ENCODE measurements at regions not wholly inside any gene's neighbourhood (a gene's known extent, or its start where the extent isn't known, plus 50 kb on each side); places are given as distances from the start of the nearest gene placed in this dataset.
"Not testable (repeated sequence)": the region's sequence is repeated elsewhere in the genome, so short reads cannot be mapped to it uniquely, and the experiment has no call there.

GRCh38 chr17:18546514-18547398, 70.2 kb downstream of the LGALS9C start:
- H3K4me3 ChIP-seq; DNase-seq (ENCODE audit: low spot score in 2 of 2); H3K4me1 ChIP-seq; H3K9me3 ChIP-seq; H3K36me3 ChIP-seq; H3K27ac ChIP-seq; H3K27me3 ChIP-seq: not testable (repeated sequence)
- 96% methylated on average over 3 of the region's 3 CpGs for WGBS

DNA sequence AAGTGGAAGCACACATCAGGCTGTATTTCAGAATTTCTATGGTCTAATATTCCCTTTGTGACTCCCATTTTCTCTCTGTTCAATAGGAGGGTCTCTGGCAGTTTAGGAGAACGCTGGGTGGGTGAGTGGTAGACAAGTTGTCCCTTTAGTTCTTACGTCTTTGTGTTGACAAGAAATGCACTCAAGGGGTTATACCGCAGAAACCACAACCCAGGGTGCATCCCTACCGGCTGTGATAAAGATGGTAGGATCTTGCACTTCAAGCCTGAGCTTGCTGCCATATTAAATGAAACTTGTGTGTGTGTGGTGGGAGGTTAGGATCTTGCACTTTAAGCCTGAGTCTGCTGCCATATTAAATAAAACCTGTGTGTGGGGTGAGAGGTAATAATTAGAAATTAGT, 80.5 kb downstream of the LGALS9C start:
- H3K9me3 ChIP-seq: not testable (repeated sequence)
- 81% methylated on average over 4 of the region's 4 CpGs for WGBS

DNA sequence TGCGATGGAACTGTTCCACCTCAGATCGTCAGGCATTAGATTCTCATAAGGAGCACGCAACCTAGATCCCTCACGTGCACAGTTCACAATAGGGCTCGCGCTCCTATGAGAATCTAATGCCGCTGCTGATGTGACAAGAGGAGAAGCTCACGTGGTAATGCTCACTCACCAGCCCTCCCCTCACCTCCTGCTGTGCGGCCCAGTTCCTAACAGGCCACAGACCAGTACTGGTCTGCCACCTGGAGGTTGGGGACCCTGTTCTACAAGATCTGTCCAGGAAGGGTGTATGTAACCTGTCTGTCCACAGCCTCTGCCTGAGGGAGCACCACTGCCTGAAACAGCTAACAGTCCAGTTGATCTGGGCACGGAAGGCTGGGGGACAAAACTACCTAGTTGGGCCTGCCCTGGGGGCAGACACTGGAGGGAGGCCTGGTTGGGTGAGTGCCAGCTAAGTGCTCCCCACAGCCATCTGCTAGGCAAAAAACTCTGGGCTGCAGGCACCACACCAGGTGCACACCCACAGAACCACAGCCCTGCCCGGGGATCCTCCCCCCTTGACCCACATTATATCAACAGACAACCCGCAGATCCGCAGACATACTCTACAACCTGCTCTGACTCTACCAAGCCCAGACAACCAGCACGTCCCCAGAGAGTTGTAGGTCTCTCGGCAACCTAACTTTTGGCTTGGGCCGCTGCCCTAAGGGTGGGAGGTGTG, 80.7 kb downstream of the TBC1D28 start:
- H3K27ac ChIP-seq; DNase-seq (ENCODE audit: low spot score in 2 of 2); H3K36me3 ChIP-seq; H3K4me1 ChIP-seq; H3K9me3 ChIP-seq; H3K4me3 ChIP-seq; H3K27me3 ChIP-seq: not testable (repeated sequence)
- WGBS: 69% methylated on average over 8 of the region's 16 CpGs

More for the DNA sequence above, 80.5 kb downstream of the LGALS9C start:
- not testable (repeated sequence) for H3K36me3 ChIP-seq; H3K27me3 ChIP-seq; DNase-seq (ENCODE audit: low spot score in 2 of 2); H3K4me3 ChIP-seq; H3K27ac ChIP-seq; H3K4me1 ChIP-seq

- not testable (repeated sequence) for H3K27me3 ChIP-seq, H3K27ac ChIP-seq, H3K4me3 ChIP-seq, H3K36me3 ChIP-seq, H3K4me1 ChIP-seq, H3K9me3 ChIP-seq
- TF ChIP-seq, protein P1, sequence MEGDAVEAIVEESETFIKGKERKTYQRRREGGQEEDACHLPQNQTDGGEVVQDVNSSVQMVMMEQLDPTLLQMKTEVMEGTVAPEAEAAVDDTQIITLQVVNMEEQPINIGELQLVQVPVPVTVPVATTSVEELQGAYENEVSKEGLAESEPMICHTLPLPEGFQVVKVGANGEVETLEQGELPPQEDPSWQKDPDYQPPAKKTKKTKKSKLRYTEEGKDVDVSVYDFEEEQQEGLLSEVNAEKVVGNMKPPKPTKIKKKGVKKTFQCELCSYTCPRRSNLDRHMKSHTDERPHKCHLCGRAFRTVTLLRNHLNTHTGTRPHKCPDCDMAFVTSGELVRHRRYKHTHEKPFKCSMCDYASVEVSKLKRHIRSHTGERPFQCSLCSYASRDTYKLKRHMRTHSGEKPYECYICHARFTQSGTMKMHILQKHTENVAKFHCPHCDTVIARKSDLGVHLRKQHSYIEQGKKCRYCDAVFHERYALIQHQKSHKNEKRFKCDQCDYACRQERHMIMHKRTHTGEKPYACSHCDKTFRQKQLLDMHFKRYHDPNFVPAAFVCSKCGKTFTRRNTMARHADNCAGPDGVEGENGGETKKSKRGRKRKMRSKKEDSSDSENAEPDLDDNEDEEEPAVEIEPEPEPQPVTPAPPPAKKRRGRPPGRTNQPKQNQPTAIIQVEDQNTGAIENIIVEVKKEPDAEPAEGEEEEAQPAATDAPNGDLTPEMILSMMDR (IDR thresholded peaks at IDR 0.05): peak; percentile 33 to 52
- WGBS: 14% methylated on average over 3 of the region's 3 CpGs
- peak in 1 of 2 donors; percentile 76 for DNase-seq (ENCODE audit: low spot score in 2 of 2)
Observed at GRCh38 chr17:18564099-18564448, 80.1 kb downstream of the TBC1D28 start.

GRCh38 chr17:18568108-18568995, 75.8 kb downstream of the TBC1D28 start:
- 41% methylated on average over 13 of the region's 17 CpGs for WGBS
- H3K27ac ChIP-seq; H3K36me3 ChIP-seq; H3K4me3 ChIP-seq; DNase-seq (ENCODE audit: low spot score in 2 of 2); H3K27me3 ChIP-seq; H3K9me3 ChIP-seq: not testable (repeated sequence)
- H3K4me1 ChIP-seq: peaks cover 14% of the 10 kb centered on the region

- Histone ChIP-seq H3K4me3 (peak overlapping the region; percentile 7), H3K4me1 (peaks cover 14% of the 10 kb centered on the region)
- H3K36me3 ChIP-seq; DNase-seq (ENCODE audit: low spot score in 2 of 2); H3K27me3 ChIP-seq; H3K9me3 ChIP-seq; H3K27ac ChIP-seq: not testable (repeated sequence)
- WGBS: 2% methylated on average over 7 of the region's 8 CpGs
Observed at GRCh38 chr17:18569489-18569913, 74.7 kb downstream of the TBC1D28 start.

DNA sequence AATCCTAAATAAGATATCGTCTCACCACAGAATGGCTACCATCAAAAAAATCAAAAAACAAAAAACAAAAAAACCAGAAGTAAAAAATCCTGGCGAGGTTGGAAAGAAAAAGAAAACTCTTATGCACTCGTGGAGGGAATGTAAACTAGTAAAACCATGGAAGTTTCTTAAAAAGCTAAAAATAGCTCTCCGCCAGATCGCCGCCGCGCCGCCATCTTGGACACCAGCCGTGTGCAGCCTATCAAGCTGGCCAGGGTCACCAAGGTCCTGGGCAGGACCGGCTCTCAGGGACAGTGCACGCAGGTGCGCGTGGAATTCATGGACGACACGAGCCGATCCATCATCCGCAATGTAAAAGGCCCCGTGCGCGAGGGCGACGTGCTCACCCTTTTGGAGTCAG, 71.7 kb downstream of the TBC1D28 start:
- WGBS: 97% methylated on average over 23 of the region's 23 CpGs
- H3K9me3 ChIP-seq; H3K36me3 ChIP-seq; H3K27ac ChIP-seq; H3K27me3 ChIP-seq; H3K4me3 ChIP-seq; DNase-seq (ENCODE audit: low spot score in 2 of 2): not testable (repeated sequence)
- H3K4me1 ChIP-seq: peaks cover 14% of the 10 kb centered on the region

GRCh38 chr17:18574137-18574536, 70.1 kb downstream of the TBC1D28 start:
- WGBS: 68% methylated on average over 2 of the region's 2 CpGs
- H3K9me3 ChIP-seq; DNase-seq (ENCODE audit: low spot score in 2 of 2); H3K4me1 ChIP-seq; H3K4me3 ChIP-seq; H3K27ac ChIP-seq; H3K27me3 ChIP-seq; H3K36me3 ChIP-seq: not testable (repeated sequence)

Data from suprapubic skin (tissue), 4 donors.